ENCODE measurements at regions not wholly inside any gene's neighbourhood (a gene's known extent, or its start where the extent isn't known, plus 50 kb on each side); places are given as distances from the start of the nearest gene placed in this dataset.

DNA sequence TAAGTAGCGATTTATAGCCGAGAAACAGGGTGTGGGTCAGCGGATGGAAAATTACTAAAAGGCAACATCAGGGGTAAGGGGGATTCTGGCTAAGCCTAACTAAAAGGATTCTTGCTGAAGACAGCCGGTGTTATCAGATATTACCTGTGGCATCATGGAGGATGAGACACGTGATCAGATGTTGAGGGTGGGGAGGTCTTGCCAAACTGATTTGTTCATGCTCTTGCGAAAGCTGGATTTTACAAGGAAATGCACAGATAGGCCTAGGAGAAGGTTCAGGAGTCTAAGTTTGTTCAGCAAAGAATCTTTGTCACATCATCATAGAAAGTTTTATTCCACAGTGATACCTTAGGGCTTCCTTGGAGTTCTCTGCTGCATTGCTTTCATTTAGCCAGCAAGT lies 396.8 kb upstream of the TBL1XR1 start:
- Histone ChIP-seq H2AK5ac (ENCODE audit: low read depth, low read length) (no peak overlapping the region), H3K27me3 (replicated peaks in 1 of 4; ENCODE audit: control insufficient read depth in 3 of 4, extremely low read depth in 1 of 4, insufficient read depth in 3 of 4, low read length in 3 of 4) (no peaks in the 10 kb centered on the region), H3K79me1 (ENCODE audit: low read depth, low read length) (no peaks in the 10 kb centered on the region), H4K5ac (ENCODE audit: insufficient read length, low read depth, low read length) (no peak overlapping the region), H3K79me2 (ENCODE audit: control insufficient read depth in 1 of 2, insufficient read depth in 2 of 2, low read length in 2 of 2) (no peaks in the 10 kb centered on the region), H3K4me2 (ENCODE audit: insufficient read depth in 1 of 2, low read depth in 2 of 2, low read length in 2 of 2) (no peak overlapping the region), H2BK120ac (replicated peaks; ENCODE audit: low read depth, low read length) (no peak overlapping the region), H3K18ac (ENCODE audit: extremely low read depth, low read length) (no peak overlapping the region), H2BK12ac (ENCODE audit: low read depth, low read length) (peak overlapping the region; percentile 31; the same call in 1 of the 2 replicates), H3K27ac (ENCODE audit: low read depth, low read length) (no peak overlapping the region), H3K36me3 (ENCODE audit: control insufficient read depth in 2 of 4, insufficient read depth in 4 of 4, low read length in 3 of 4) (no peaks in the 10 kb centered on the region), H3K9ac (replicated peaks in 1 of 4; ENCODE audit: extremely low read depth in 1 of 4, low read depth in 3 of 4, low read length in 3 of 4) (no peak overlapping the region), H3K9me3 (ENCODE audit: insufficient read depth in 2 of 2, low read depth in 1 of 2, low read length in 1 of 2) (no peaks in the 10 kb centered on the region), H2AFZ (ENCODE audit: low read length) (0 out of 2 replicates have a peak overlapping the region, but pooled peaks have one; percentile 28), H3K4ac (replicated peaks; ENCODE audit: insufficient read length, low read depth, low read length) (no peak overlapping the region), H3K56ac (replicated peaks; ENCODE audit: insufficient read length, low read depth, low read length) (no peak overlapping the region), H3K4me3 (ENCODE audit: extremely low read depth in 1 of 4, insufficient read depth in 2 of 4, low read depth in 3 of 4, low read length in 4 of 4) (no peak overlapping the region), H4K91ac (replicated peaks; ENCODE audit: insufficient read length, low read length) (no peak overlapping the region), H4K8ac (ENCODE audit: extremely low read depth, insufficient read depth, low read length) (no peak overlapping the region), H2BK5ac (ENCODE audit: low read depth, low read length) (peak overlapping the region; percentile 12; the same call in 1 of the 2 replicates), H3K14ac (ENCODE audit: insufficient read length) (no peak overlapping the region), H4K20me1 (replicated peaks in 1 of 2; ENCODE audit: control insufficient read depth in 1 of 2, insufficient read depth in 2 of 2, low read length in 2 of 2) (no peaks in the 10 kb centered on the region), H3K4me1 (replicated peaks in 1 of 4; ENCODE audit: control insufficient read depth in 3 of 4, insufficient read depth in 4 of 4, low read length in 3 of 4) (peaks cover 0 to 15% (median 7%) of the 10 kb centered on the region in 4 experiments; a peak in 5 of 7 replicates), H3K23me2 (ENCODE audit: low read depth, low read length) (no peaks in the 10 kb centered on the region), H2BK20ac (ENCODE audit: low read length) (peak overlapping the region; percentile 54; the same call in 1 of the 2 replicates), H3K23ac (ENCODE audit: insufficient read length) (no peak overlapping the region), H2BK15ac (ENCODE audit: low read length) (no peak overlapping the region)
- FAIRE-seq (no peak), DNase-seq (ENCODE audit: low read depth in 1 of 2, low spot score in 2 of 2) (no peak)
- ChIA-PET POLR2A (ENCODE audit: partially characterized antibody) (no interaction called here), CTCF (ENCODE audit: partially characterized antibody) (no interaction called here)
- TF ChIP-seq TCF12 (IDR thresholded peaks at IDR 0.05; ENCODE audit: low read depth, low read length) = no peak
- whole genome bisulfite sequencing, 2 experiments (ENCODE audit: extremely low coverage in 1 of 2, insufficient coverage in 1 of 2, insufficient read length in 1 of 2, insufficient replicate concordance in 2 of 2, low coverage in 1 of 2, low lambda C conversion rate in 2 of 2, missing lambda C conversion rate in 1 of 2) = 90% methylated on average over 6 of the region's 6 CpGs; no CpG with 5 or more reads in 1 of the 2 experiments
